ENCODE measurements at regions not wholly inside any gene's neighbourhood (a gene's known extent, or its start where the extent isn't known, plus 50 kb on each side); places are given as distances from the start of the nearest gene placed in this dataset.

- no peak for TF ChIP-seq CTCF (IDR thresholded peaks at IDR 0.05)
- no peak for TF ChIP-seq FOXK1 (CRISPR knock-in tag; IDR thresholded peaks at IDR 0.05)
- no peak for TF ChIP-seq ESRRA (CRISPR knock-in tag; IDR thresholded peaks at IDR 0.05; ENCODE audit: borderline replicate concordance)
- no peak for TF ChIP-seq NR3C1 (CRISPR knock-in tag; conservative IDR thresholded peaks at IDR 0.05; ENCODE audit: low read depth)
- no peak for TF ChIP-seq JUN (CRISPR knock-in tag; IDR thresholded peaks at IDR 0.05)
- TF ChIP-seq EMX1 (CRISPR knock-in tag; IDR thresholded peaks at IDR 0.05): no peak
- TF ChIP-seq E2F4 (CRISPR knock-in tag; IDR thresholded peaks at IDR 0.05; ENCODE audit: borderline replicate concordance, low read depth): no peak
- TF ChIP-seq MAX (CRISPR knock-in tag; IDR thresholded peaks at IDR 0.05): no peak
Measured at GRCh38 chr16:86661706-86662105, 83.4 kb downstream of the FOXL1 start.
